Liver (tissue), 8 donors: ENCODE measurements at regions not wholly inside any gene's neighbourhood (a gene's known extent, or its start where the extent isn't known, plus 50 kb on each side); places are given as distances from the start of the nearest gene placed in this dataset.

Experiments
- DNase-seq: peaks from one replicate; pipeline ENCODE4 v3.0.0-alpha.2; 2017; ENCODE audit warnings: low spot score
- H3K27ac ChIP-seq, 2 donors: one replicate each; pipeline ENCODE4 v1.7.0; 2013; ENCODE audit warnings: inconsistent platforms in 2 of 2, low read length in 2 of 2, control low read depth in 1 of 2, low read depth in 1 of 2, mild to moderate bottlenecking in 1 of 2
- H3K27me3 ChIP-seq, 4 donors: one replicate each; pipeline versions ENCODE4 v1.6.1 to v1.7.0; 2013; ENCODE audit warnings: low read length in 3 of 4, inconsistent platforms in 1 of 4, mild to moderate bottlenecking in 1 of 4, moderate library complexity in 1 of 4; ENCODE audit not compliant: control insufficient read depth in 4 of 4, insufficient read depth in 4 of 4
- H3K36me3 ChIP-seq, 4 donors: one replicate each; pipeline versions ENCODE4 v1.6.1 to v1.7.0; 2013; ENCODE audit warnings: low read length in 3 of 4, mild to moderate bottlenecking in 3 of 4, low read depth in 1 of 4, moderate library complexity in 1 of 4; ENCODE audit not compliant: control insufficient read depth in 4 of 4, insufficient read depth in 3 of 4
- H3K4me1 ChIP-seq, 4 donors: one replicate each; pipeline versions ENCODE4 v1.6.1 to v1.7.0; 2013; ENCODE audit warnings: low read length in 3 of 4, mild to moderate bottlenecking in 3 of 4, moderate library complexity in 1 of 4; ENCODE audit not compliant: control insufficient read depth in 4 of 4, insufficient read depth in 4 of 4
- H3K4me3 ChIP-seq, 3 donors: one replicate each; pipeline versions ENCODE4 v1.6.1 to v1.7.0; 2013; ENCODE audit warnings: low read length in 3 of 3, control low read depth in 1 of 3, low read depth in 1 of 3, mild to moderate bottlenecking in 1 of 3
- H3K9ac ChIP-seq, 2 donors: one replicate each; pipeline ENCODE4 v1.7.0; 2013; ENCODE audit warnings: low read length in 2 of 2, mild to moderate bottlenecking in 2 of 2, moderate library complexity in 2 of 2, control low read depth in 1 of 2, low read depth in 1 of 2
- H3K9me3 ChIP-seq, 4 donors: one replicate each; pipeline versions ENCODE4 v1.6.1 to v1.7.0; 2013; ENCODE audit warnings: low read length in 3 of 4; ENCODE audit not compliant: control insufficient read depth in 4 of 4
- ATF3 ChIP-seq: IDR thresholded peaks from 2 replicates; pipeline ENCODE4 v1.6.1; 2016; ENCODE audit warnings: antibody characterized with exemption
- CTCF ChIP-seq: fragments of 150-350 bp; IDR thresholded peaks from 2 replicates; pipeline ENCODE4 v1.5.1; 2017; ENCODE audit warnings: improper control_type of control experiment, low read depth, low read length; ENCODE audit not compliant: missing input control
- EGR1 ChIP-seq, 2 donors: IDR thresholded peaks; 2 replicates each; pipeline ENCODE4 v1.6.1; 2016 to 2018; ENCODE audit warnings: antibody characterized with exemption in 2 of 2, low read depth in 2 of 2
- FOXA1 ChIP-seq: IDR thresholded peaks from 2 replicates; pipeline ENCODE4 v1.6.1; 2016; ENCODE audit warnings: antibody characterized with exemption
- FOXA2 ChIP-seq: IDR thresholded peaks from 2 replicates; pipeline ENCODE4 v1.6.1; 2016; ENCODE audit warnings: antibody characterized with exemption
- HNF4A ChIP-seq, 2 donors: conservative IDR thresholded peaks; 2 replicates each; pipeline ENCODE4 v1.6.1; 2016; ENCODE audit warnings: antibody characterized with exemption in 2 of 2, mild to moderate bottlenecking in 2 of 2
- NR2F2 ChIP-seq: IDR thresholded peaks from 2 replicates; pipeline ENCODE4 v1.6.1; 2016; ENCODE audit warnings: antibody characterized with exemption
- RAD21 ChIP-seq, 2 donors: IDR thresholded peaks; 2 replicates each; pipeline ENCODE4 v1.6.1; 2016; ENCODE audit warnings: antibody characterized with exemption in 2 of 2, mild to moderate bottlenecking in 2 of 2
- RXRA ChIP-seq, 2 donors: IDR thresholded peaks; 2 replicates each; pipeline ENCODE4 v1.6.1; 2017 to 2018; ENCODE audit warnings: antibody characterized with exemption in 2 of 2, mild to moderate bottlenecking in 1 of 2
- SP1 ChIP-seq: IDR thresholded peaks from 2 replicates; pipeline ENCODE4 v1.6.1; 2018; ENCODE audit warnings: antibody characterized with exemption, mild to moderate bottlenecking
- YY1 ChIP-seq: IDR thresholded peaks from 2 replicates; pipeline ENCODE4 v1.6.1; 2016; ENCODE audit warnings: antibody characterized with exemption, mild to moderate bottlenecking
- ZBTB33 ChIP-seq: IDR thresholded peaks from 2 replicates; pipeline ENCODE4 v1.6.1; 2016; ENCODE audit warnings: antibody characterized with exemption
- WGBS: extraction: QIAGEN DNeasy Blood & Tissue Kit; methylation state at CpG from one replicate; pipeline ENCODE4 v1.1.7; 2013; 5-methylcytosine and 5-hydroxymethylcytosine counted together
- TF ChIP-seq, protein P1 (sequence below): IDR thresholded peaks from 2 replicates; pipeline ENCODE4 v1.6.1; 2016; ENCODE audit warnings: antibody characterized with exemption, mild to moderate bottlenecking
- donor health status: healthy.
- donor health status: healthy.
- donor health status: healthy.
- donor health status: healthy.
- donor health status: healthy.

- H3K4me3 ChIP-seq = no peak overlapping the region
- no peaks in the 10 kb centered on the region for H3K27me3 ChIP-seq
- DNase-seq = no peak
- H3K4me1 ChIP-seq = no peaks in the 10 kb centered on the region
- H3K36me3 ChIP-seq = no peaks in the 10 kb centered on the region
- 58% methylated on average over 4 of the region's 4 CpGs for WGBS
- H3K9ac ChIP-seq = no peak overlapping the region
- TF ChIP-seq FOXA2 (no peak), RAD21 (IDR thresholded peaks at IDR 0.05) (no peak), SP1 (no peak), HNF4A (conservative IDR thresholded peaks at IDR 0.05) (no peak), EGR1 (IDR thresholded peaks at IDR 0.05; ENCODE audit: low read depth in 2 of 2) (no peak), FOXA1 (no peak), CTCF (no peak), ATF3 (no peak), NR2F2 (no peak), RXRA (IDR thresholded peaks at IDR 0.05) (no peak), YY1 (no peak), ZBTB33 (no peak)
- TF ChIP-seq, protein P1, sequence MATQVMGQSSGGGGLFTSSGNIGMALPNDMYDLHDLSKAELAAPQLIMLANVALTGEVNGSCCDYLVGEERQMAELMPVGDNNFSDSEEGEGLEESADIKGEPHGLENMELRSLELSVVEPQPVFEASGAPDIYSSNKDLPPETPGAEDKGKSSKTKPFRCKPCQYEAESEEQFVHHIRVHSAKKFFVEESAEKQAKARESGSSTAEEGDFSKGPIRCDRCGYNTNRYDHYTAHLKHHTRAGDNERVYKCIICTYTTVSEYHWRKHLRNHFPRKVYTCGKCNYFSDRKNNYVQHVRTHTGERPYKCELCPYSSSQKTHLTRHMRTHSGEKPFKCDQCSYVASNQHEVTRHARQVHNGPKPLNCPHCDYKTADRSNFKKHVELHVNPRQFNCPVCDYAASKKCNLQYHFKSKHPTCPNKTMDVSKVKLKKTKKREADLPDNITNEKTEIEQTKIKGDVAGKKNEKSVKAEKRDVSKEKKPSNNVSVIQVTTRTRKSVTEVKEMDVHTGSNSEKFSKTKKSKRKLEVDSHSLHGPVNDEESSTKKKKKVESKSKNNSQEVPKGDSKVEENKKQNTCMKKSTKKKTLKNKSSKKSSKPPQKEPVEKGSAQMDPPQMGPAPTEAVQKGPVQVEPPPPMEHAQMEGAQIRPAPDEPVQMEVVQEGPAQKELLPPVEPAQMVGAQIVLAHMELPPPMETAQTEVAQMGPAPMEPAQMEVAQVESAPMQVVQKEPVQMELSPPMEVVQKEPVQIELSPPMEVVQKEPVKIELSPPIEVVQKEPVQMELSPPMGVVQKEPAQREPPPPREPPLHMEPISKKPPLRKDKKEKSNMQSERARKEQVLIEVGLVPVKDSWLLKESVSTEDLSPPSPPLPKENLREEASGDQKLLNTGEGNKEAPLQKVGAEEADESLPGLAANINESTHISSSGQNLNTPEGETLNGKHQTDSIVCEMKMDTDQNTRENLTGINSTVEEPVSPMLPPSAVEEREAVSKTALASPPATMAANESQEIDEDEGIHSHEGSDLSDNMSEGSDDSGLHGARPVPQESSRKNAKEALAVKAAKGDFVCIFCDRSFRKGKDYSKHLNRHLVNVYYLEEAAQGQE = no peak
- H3K9me3 ChIP-seq = peaks cover 0 to 2% (median 0%) of the 10 kb centered on the region in 4 donors
- no peak overlapping the region for H3K27ac ChIP-seq
These were observed 1122.0 kb upstream of the ALCAM start for GRCh38 chr3:104244680-104245220.

- H3K27ac ChIP-seq = no peak overlapping the region
- H3K36me3 ChIP-seq = no peaks in the 10 kb centered on the region
- H3K27me3 ChIP-seq = no peaks in the 10 kb centered on the region
- DNase-seq = no peak
- H3K9me3 ChIP-seq = peaks cover 0 to 2% (median 0%) of the 10 kb centered on the region in 4 donors
- no peak overlapping the region for H3K9ac ChIP-seq
- TF ChIP-seq YY1 = no peak
- TF ChIP-seq RAD21 (IDR thresholded peaks at IDR 0.05) = no peak
- TF ChIP-seq, protein P1 = no peak
- no peak for TF ChIP-seq ZBTB33
- H3K4me1 ChIP-seq = no peaks in the 10 kb centered on the region
- WGBS = 61% methylated on average over 3 of the region's 3 CpGs
- H3K4me3 ChIP-seq = no peak overlapping the region
These were observed 1121.4 kb upstream of the ALCAM start for GRCh38 chr3:104245261-104245660.
